ENCODE measurements at regions not wholly inside any gene's neighbourhood (a gene's known extent, or its start where the extent isn't known, plus 50 kb on each side); places are given as distances from the start of the nearest gene placed in this dataset.

DNA sequence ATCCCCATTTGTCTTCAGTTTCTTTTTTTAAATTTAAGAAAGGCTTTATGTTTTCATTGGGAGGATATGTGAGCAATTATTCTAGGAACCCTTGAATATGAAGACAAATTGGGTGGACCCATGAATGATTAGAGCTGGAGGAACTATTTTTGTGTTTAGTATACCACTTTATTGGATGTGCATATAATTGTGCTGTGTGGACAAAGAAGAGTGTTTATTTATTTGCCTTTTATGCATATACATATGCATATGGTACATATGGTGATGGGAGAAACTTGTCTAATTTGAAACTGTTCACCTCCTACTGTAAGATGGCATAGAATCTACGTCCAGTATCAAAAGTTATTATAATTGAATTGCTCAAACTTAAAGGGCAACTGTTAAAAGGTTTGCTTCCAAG is 94.8 kb upstream of the CENPW start:
- no peak for TF ChIP-seq CTCF (IDR thresholded peaks at IDR 0.05)
- TF ChIP-seq, protein P1, sequence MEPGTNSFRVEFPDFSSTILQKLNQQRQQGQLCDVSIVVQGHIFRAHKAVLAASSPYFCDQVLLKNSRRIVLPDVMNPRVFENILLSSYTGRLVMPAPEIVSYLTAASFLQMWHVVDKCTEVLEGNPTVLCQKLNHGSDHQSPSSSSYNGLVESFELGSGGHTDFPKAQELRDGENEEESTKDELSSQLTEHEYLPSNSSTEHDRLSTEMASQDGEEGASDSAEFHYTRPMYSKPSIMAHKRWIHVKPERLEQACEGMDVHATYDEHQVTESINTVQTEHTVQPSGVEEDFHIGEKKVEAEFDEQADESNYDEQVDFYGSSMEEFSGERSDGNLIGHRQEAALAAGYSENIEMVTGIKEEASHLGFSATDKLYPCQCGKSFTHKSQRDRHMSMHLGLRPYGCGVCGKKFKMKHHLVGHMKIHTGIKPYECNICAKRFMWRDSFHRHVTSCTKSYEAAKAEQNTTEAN (CRISPR knock-in tag; IDR thresholded peaks at IDR 0.05): no peak
- TF ChIP-seq NFE2L1 (CRISPR knock-in tag; IDR thresholded peaks at IDR 0.05): no peak
- TF ChIP-seq TEAD4 (CRISPR knock-in tag; IDR thresholded peaks at IDR 0.05): no peak
- TF ChIP-seq SP1 (CRISPR knock-in tag; conservative IDR thresholded peaks at IDR 0.05): no peak
- no peak for TF ChIP-seq ELF4 (CRISPR knock-in tag; IDR thresholded peaks at IDR 0.05; ENCODE audit: low read depth)
- no peak for TF ChIP-seq NR3C1 (CRISPR knock-in tag; conservative IDR thresholded peaks at IDR 0.05; ENCODE audit: low read depth)
- TF ChIP-seq FOXJ3 (CRISPR knock-in tag; IDR thresholded peaks at IDR 0.05; ENCODE audit: borderline replicate concordance): no peak
- TF ChIP-seq, protein P2, sequence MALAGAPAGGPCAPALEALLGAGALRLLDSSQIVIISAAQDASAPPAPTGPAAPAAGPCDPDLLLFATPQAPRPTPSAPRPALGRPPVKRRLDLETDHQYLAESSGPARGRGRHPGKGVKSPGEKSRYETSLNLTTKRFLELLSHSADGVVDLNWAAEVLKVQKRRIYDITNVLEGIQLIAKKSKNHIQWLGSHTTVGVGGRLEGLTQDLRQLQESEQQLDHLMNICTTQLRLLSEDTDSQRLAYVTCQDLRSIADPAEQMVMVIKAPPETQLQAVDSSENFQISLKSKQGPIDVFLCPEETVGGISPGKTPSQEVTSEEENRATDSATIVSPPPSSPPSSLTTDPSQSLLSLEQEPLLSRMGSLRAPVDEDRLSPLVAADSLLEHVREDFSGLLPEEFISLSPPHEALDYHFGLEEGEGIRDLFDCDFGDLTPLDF (CRISPR knock-in tag; IDR thresholded peaks at IDR 0.05): no peak
- no peak for TF ChIP-seq ZNF219 (CRISPR knock-in tag; IDR thresholded peaks at IDR 0.05; ENCODE audit: borderline replicate concordance)
- no peak for TF ChIP-seq ATF3 (CRISPR knock-in tag; conservative IDR thresholded peaks at IDR 0.05)
- no peak for TF ChIP-seq MAX (CRISPR knock-in tag; IDR thresholded peaks at IDR 0.05)
- TF ChIP-seq, protein P3, sequence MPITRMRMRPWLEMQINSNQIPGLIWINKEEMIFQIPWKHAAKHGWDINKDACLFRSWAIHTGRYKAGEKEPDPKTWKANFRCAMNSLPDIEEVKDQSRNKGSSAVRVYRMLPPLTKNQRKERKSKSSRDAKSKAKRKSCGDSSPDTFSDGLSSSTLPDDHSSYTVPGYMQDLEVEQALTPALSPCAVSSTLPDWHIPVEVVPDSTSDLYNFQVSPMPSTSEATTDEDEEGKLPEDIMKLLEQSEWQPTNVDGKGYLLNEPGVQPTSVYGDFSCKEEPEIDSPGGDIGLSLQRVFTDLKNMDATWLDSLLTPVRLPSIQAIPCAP (CRISPR knock-in tag; IDR thresholded peaks at IDR 0.05): no peak

Measured in WTC11 (cell line).